Panc1 (cell line): ENCODE measurements at regions not wholly inside any gene's neighbourhood (a gene's known extent, or its start where the extent isn't known, plus 50 kb on each side); places are given as distances from the start of the nearest gene placed in this dataset.

Experiments
- ATAC-seq: fragments of 200-7000 bp; cut with Tn5 transposase; 2 replicates; pipeline ENCODE4 v1.9.1; 2020; ENCODE audit warnings: mild to moderate bottlenecking, moderate library complexity
- BruUV-seq: library from RNA; stranded (reverse); fragments of 400-500 nt; replicated peaks from 2 replicates; lab custom pipeline; 2021; lab: Mats Ljungman, UMichigan
- CTCF ChIA-PET: fragments of 300-600 bp; sonication (Branson Sonifier 250); formaldehyde crosslinking; loops from one replicate; lab custom pipeline; 2022; ENCODE audit warnings: antibody characterized with exemption; lab: Charles Lee
- POLR2A ChIA-PET: fragments of 300-600 bp; sonication (Branson Sonifier 250); formaldehyde crosslinking; loops from one replicate; lab custom pipeline; 2022; ENCODE audit warnings: antibody characterized with exemption; lab: Charles Lee
- DNase-seq: peaks from one replicate; pipeline ENCODE4 v3.0.0-alpha.2; 2010; ENCODE audit warnings: low read depth, low spot score
- H3K27ac ChIP-seq: 2 replicates; pipeline ENCODE4 v1.5.1; 2011; ENCODE audit warnings: mild to moderate bottlenecking, low read length, inconsistent platforms
- H3K27me3 ChIP-seq: fragments of 200-500 bp; sonication (Bioruptor generic); 2 replicates; pipeline ENCODE4 v1.6.0; 2014; ENCODE audit warnings: low read length, inconsistent platforms; ENCODE audit not compliant: control insufficient read depth, insufficient read depth
- H3K36me3 ChIP-seq: fragments of 200-500 bp; sonication (Bioruptor generic); 2 replicates; pipeline ENCODE4 v1.5.1; 2014; ENCODE audit warnings: inconsistent platforms, mild to moderate bottlenecking, low read length, moderate library complexity; ENCODE audit not compliant: control insufficient read depth, insufficient read depth
- H3K4me1 ChIP-seq: 2 replicates; pipeline ENCODE4 v1.5.1; 2011; ENCODE audit warnings: inconsistent platforms, mild to moderate bottlenecking, low read length, moderate library complexity; ENCODE audit not compliant: control insufficient read depth, insufficient read depth
- H3K4me3 ChIP-seq, 2 experiments: 2 replicates each; pipeline ENCODE4 v1.5.1; 2011 to 2012; ENCODE audit warnings: low read depth in 2 of 2, low read length in 2 of 2, mild to moderate bottlenecking in 2 of 2, inconsistent platforms in 1 of 2, moderate library complexity in 1 of 2
- H3K9me3 ChIP-seq: fragments of 200-500 bp; sonication (Bioruptor generic); 2 replicates; pipeline ENCODE4 v1.5.1; 2014; ENCODE audit warnings: low read depth, mild to moderate bottlenecking, inconsistent platforms, low read length, moderate library complexity; ENCODE audit not compliant: control insufficient read depth, insufficient read depth
- POLR2AphosphoS5 ChIP-seq: IDR thresholded peaks from 2 replicates; pipeline ENCODE4 v1.6.1; 2012; ENCODE audit warnings: mild to moderate bottlenecking, low read depth, low read length, moderate library complexity
- SIN3A ChIP-seq: IDR thresholded peaks from 2 replicates; pipeline ENCODE4 v1.6.1; 2012; ENCODE audit warnings: low read depth, mild to moderate bottlenecking, low read length, moderate library complexity, borderline replicate concordance; ENCODE audit not compliant: insufficient read depth
- TCF7L2 ChIP-seq: IDR thresholded peaks from 2 replicates; pipeline ENCODE4 v1.6.1; 2011; ENCODE audit warnings: mild to moderate bottlenecking, low read depth, low read length, inconsistent platforms
- in situ Hi-C: cut with HindIII; loops from 2 replicates; pipeline ENCODE4 v1.10.0; 2016; ENCODE audit warnings: low sequenced_read_pairs, low pct_unique_long_range_greater_than_20kb
- intact Hi-C: fragments of 100-400 bp; cut with micrococcal nuclease; formaldehyde crosslinking; loops from one replicate; pipeline ENCODE4 v1.10.0; 2022; ENCODE audit not compliant: unreplicated experiment
- TF ChIP-seq, protein P1 (sequence below): fragments of 450-650 bp; IDR thresholded peaks from 2 replicates; pipeline ENCODE4 v1.5.1; 2017; ENCODE audit warnings: mild to moderate bottlenecking
- TF ChIP-seq, protein P2 (sequence below), 2 experiments: IDR thresholded peaks; 2 replicates each; pipeline ENCODE4 v1.6.1; 2011 to 2012; ENCODE audit warnings: low read depth in 2 of 2, control low read depth in 1 of 2, low read length in 1 of 2, mild to moderate bottlenecking in 1 of 2, moderate library complexity in 1 of 2; ENCODE audit not compliant: insufficient read depth in 1 of 2

DNA sequence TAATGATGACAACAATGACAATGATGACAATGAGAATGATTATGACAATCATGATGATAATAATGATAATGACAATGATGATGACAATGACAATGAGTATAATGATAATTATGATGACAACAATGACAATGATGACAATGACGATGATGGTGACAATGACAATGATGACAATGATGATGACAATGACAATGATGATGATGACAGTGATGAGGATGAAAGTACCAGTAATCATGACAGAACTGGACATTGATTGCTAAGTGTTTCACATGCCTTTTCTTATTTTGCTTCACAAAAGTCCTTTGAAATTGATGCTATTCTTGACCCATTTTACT lies 1106.0 kb upstream of the AUTS2 start:
- CTCF ChIA-PET, result no interaction called here
- TF ChIP-seq SIN3A (no peak), POLR2AphosphoS5 (no peak), TCF7L2 (no peak)
- TF ChIP-seq, protein P1, sequence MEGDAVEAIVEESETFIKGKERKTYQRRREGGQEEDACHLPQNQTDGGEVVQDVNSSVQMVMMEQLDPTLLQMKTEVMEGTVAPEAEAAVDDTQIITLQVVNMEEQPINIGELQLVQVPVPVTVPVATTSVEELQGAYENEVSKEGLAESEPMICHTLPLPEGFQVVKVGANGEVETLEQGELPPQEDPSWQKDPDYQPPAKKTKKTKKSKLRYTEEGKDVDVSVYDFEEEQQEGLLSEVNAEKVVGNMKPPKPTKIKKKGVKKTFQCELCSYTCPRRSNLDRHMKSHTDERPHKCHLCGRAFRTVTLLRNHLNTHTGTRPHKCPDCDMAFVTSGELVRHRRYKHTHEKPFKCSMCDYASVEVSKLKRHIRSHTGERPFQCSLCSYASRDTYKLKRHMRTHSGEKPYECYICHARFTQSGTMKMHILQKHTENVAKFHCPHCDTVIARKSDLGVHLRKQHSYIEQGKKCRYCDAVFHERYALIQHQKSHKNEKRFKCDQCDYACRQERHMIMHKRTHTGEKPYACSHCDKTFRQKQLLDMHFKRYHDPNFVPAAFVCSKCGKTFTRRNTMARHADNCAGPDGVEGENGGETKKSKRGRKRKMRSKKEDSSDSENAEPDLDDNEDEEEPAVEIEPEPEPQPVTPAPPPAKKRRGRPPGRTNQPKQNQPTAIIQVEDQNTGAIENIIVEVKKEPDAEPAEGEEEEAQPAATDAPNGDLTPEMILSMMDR, result no peak
- Histone ChIP-seq H3K36me3 (no peaks in the 10 kb centered on the region), H3K27me3 (no peaks in the 10 kb centered on the region), H3K4me3 (no peak overlapping the region), H3K4me1 (no peaks in the 10 kb centered on the region), H3K9me3 (no peaks in the 10 kb centered on the region), H3K27ac (no peak overlapping the region)
- DNase-seq (no peak), ATAC-seq (no peak)
- in situ Hi-C loops (no loop called here), intact Hi-C loops (no loop called here)
- no TSS peak for BruUV-seq
- POLR2A ChIA-PET, result no interaction called here

DNA sequence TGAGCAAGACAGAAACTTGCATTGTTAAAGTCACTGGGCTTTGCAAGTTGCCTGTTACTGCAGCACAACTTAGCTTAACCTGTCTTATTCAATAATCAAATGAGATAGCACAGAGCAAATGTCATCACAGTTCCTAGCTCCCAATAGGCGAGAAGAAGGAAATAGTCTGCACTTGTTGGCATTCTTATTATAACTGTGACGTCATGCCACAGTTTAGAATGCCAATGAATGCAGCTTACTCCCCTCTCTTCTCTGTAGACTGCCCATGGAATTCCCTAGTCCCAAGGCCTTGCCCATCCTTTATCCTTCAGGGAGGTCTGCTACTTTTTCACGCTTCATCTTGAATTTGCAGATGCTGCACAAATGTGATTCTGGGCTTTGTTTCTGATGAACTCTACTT lies 1094.9 kb upstream of the AUTS2 start:
- Histone ChIP-seq H3K4me3 (no peak overlapping the region), H3K9me3 (no peaks in the 10 kb centered on the region), H3K4me1 (no peaks in the 10 kb centered on the region), H3K27ac (no peak overlapping the region), H3K36me3 (no peaks in the 10 kb centered on the region), H3K27me3 (no peaks in the 10 kb centered on the region)
- ChIA-PET POLR2A (no interaction called here), CTCF (no interaction called here)
- DNase-seq (no peak), ATAC-seq (no peak)
- in situ Hi-C loops, result no loop called here
- no TSS peak for BruUV-seq
- TF ChIP-seq SIN3A (no peak), POLR2AphosphoS5 (no peak), TCF7L2 (no peak)
- TF ChIP-seq, protein P1, result no peak
- TF ChIP-seq, protein P2, sequence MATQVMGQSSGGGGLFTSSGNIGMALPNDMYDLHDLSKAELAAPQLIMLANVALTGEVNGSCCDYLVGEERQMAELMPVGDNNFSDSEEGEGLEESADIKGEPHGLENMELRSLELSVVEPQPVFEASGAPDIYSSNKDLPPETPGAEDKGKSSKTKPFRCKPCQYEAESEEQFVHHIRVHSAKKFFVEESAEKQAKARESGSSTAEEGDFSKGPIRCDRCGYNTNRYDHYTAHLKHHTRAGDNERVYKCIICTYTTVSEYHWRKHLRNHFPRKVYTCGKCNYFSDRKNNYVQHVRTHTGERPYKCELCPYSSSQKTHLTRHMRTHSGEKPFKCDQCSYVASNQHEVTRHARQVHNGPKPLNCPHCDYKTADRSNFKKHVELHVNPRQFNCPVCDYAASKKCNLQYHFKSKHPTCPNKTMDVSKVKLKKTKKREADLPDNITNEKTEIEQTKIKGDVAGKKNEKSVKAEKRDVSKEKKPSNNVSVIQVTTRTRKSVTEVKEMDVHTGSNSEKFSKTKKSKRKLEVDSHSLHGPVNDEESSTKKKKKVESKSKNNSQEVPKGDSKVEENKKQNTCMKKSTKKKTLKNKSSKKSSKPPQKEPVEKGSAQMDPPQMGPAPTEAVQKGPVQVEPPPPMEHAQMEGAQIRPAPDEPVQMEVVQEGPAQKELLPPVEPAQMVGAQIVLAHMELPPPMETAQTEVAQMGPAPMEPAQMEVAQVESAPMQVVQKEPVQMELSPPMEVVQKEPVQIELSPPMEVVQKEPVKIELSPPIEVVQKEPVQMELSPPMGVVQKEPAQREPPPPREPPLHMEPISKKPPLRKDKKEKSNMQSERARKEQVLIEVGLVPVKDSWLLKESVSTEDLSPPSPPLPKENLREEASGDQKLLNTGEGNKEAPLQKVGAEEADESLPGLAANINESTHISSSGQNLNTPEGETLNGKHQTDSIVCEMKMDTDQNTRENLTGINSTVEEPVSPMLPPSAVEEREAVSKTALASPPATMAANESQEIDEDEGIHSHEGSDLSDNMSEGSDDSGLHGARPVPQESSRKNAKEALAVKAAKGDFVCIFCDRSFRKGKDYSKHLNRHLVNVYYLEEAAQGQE (IDR thresholded peaks at IDR 0.05; ENCODE audit: insufficient read depth in 1 of 2, low read depth in 2 of 2, low read length in 1 of 2), result no peak
- intact Hi-C loops, result no loop called here
